CD14-positive monocyte (primary cell): ENCODE measurements at regions not wholly inside any gene's neighbourhood (a gene's known extent, or its start where the extent isn't known, plus 50 kb on each side); places are given as distances from the start of the nearest gene placed in this dataset.

ENCODE experiments used
- DNase-seq, 3 donors: peaks; one replicate each; pipeline ENCODE4 v3.0.0-alpha.2; 2011 to 2022
- H2AFZ ChIP-seq: 2 replicates; pipeline ENCODE4 v1.6.0; 2012; ENCODE audit warnings: mild to moderate bottlenecking, low read depth, low read length, inconsistent platforms; ENCODE audit not compliant: insufficient read depth, poor library complexity, severe bottlenecking
- H3K27ac ChIP-seq, 2 donors: 1 replicate in 1 of 2; 2 replicates in 1 of 2; pipeline ENCODE4 v1.5.1; 2012 to 2013; ENCODE audit warnings: low read length in 2 of 2, control low read depth in 1 of 2, inconsistent platforms in 1 of 2, low read depth in 1 of 2, mild to moderate bottlenecking in 1 of 2
- H3K27me3 ChIP-seq, 2 donors: one replicate each; pipeline versions ENCODE4 v1.6.0 to v1.6.1; 2011 to 2013; ENCODE audit warnings: low read length in 2 of 2; ENCODE audit not compliant: control insufficient read depth in 2 of 2, insufficient read depth in 2 of 2
- H3K36me3 ChIP-seq, 2 donors: replicated peaks in 1 of 2; 1 replicate in 1 of 2; 2 replicates in 1 of 2; pipeline versions ENCODE4 v1.5.1 to v1.6.1; 2012 to 2013; ENCODE audit warnings: low read length in 2 of 2, control low read depth in 1 of 2, inconsistent platforms in 1 of 2, mild to moderate bottlenecking in 1 of 2; ENCODE audit not compliant: insufficient read depth in 2 of 2, control insufficient read depth in 1 of 2
- H3K4me1 ChIP-seq, 2 donors: 1 replicate in 1 of 2; 2 replicates in 1 of 2; pipeline versions ENCODE4 v1.5.1 to v1.6.1; 2012 to 2013; ENCODE audit warnings: low read length in 2 of 2, control low read depth in 1 of 2, inconsistent platforms in 1 of 2, mild to moderate bottlenecking in 1 of 2, moderate library complexity in 1 of 2; ENCODE audit not compliant: insufficient read depth in 2 of 2, control insufficient read depth in 1 of 2
- H3K4me2 ChIP-seq: replicated peaks from 2 replicates; pipeline ENCODE3; 2012; ENCODE audit warnings: low read length, moderate library complexity, mild to moderate bottlenecking; ENCODE audit not compliant: poor library complexity, severe bottlenecking; ENCODE audit errors: extremely low read depth
- H3K4me3 ChIP-seq, 3 experiments: fragments of 200-600 bp in 1 of 3; sonication (generic) in 1 of 3; replicated peaks in 1 of 3; 1 replicate in 2 of 3; 2 replicates in 1 of 3; pipeline ENCODE4 v1.5.1; 2011 to 2013; ENCODE audit warnings: low read length in 3 of 3, mild to moderate bottlenecking in 3 of 3, control low read depth in 2 of 3, low read depth in 2 of 3, inconsistent platforms in 1 of 3, moderate library complexity in 1 of 3
- H3K79me2 ChIP-seq: 2 replicates; pipeline ENCODE4 v1.6.0; 2012; ENCODE audit warnings: mild to moderate bottlenecking, control low read depth, inconsistent platforms, low read length, moderate library complexity; ENCODE audit not compliant: insufficient read depth
- H3K9ac ChIP-seq: 2 replicates; pipeline ENCODE4 v1.6.0; 2017; ENCODE audit warnings: low read length, mild to moderate bottlenecking; ENCODE audit not compliant: insufficient read depth, poor library complexity, severe bottlenecking
- H3K9me3 ChIP-seq, 2 donors: replicated peaks in 1 of 2; 1 replicate in 1 of 2; 2 replicates in 1 of 2; pipeline versions ENCODE4 v1.5.1 to v1.6.1; 2012 to 2013; ENCODE audit warnings: low read length in 2 of 2, control low read depth in 1 of 2; ENCODE audit not compliant: control insufficient read depth in 1 of 2, insufficient read depth in 1 of 2
- H4K20me1 ChIP-seq: 2 replicates; pipeline ENCODE4 v1.6.0; 2012; ENCODE audit warnings: mild to moderate bottlenecking, low read length, control low read depth, moderate library complexity; ENCODE audit not compliant: insufficient read depth
- H3K27ac Mint-ChIP-seq, 7 donors: one replicate each; pipeline ENCODE4 v1.8.0; 2020; ENCODE audit warnings: mild to moderate bottlenecking in 7 of 7, mixed read lengths in 7 of 7, moderate library complexity in 6 of 7, inconsistent platforms in 2 of 7
- H3K27me3 Mint-ChIP-seq, 3 donors: one replicate each; pipeline ENCODE4 v1.8.0; 2021 to 2022; ENCODE audit warnings: low read depth in 3 of 3, mild to moderate bottlenecking in 3 of 3, mixed read lengths in 3 of 3, moderate library complexity in 3 of 3, inconsistent platforms in 1 of 3
- H3K36me3 Mint-ChIP-seq, 2 donors: one replicate each; pipeline ENCODE4 v1.8.0; 2020; ENCODE audit warnings: mixed read lengths in 2 of 2, inconsistent platforms in 1 of 2, mild to moderate bottlenecking in 1 of 2
- H3K4me1 Mint-ChIP-seq: one replicate; pipeline ENCODE4 v1.8.0; 2020; ENCODE audit warnings: mild to moderate bottlenecking, mixed read lengths
- H3K4me3 Mint-ChIP-seq, 2 donors: one replicate each; pipeline ENCODE4 v1.8.0; 2020; ENCODE audit warnings: mild to moderate bottlenecking in 2 of 2, mixed read lengths in 2 of 2, moderate library complexity in 1 of 2
- H3K9me3 Mint-ChIP-seq, 7 donors: one replicate each; pipeline ENCODE4 v1.8.0; 2020 to 2022; ENCODE audit warnings: mixed read lengths in 7 of 7, mild to moderate bottlenecking in 6 of 7, moderate library complexity in 6 of 7, inconsistent platforms in 2 of 7
- WGBS: methylation state at CpG from one replicate; pipeline ENCODE4 v1.1.5; 2013; ENCODE audit warnings: missing lambda C conversion rate; ENCODE audit not compliant: insufficient coverage; 5-methylcytosine and 5-hydroxymethylcytosine counted together
- intact Hi-C, 2 donors: fragments of 100-400 bp; cut with micrococcal nuclease; formaldehyde crosslinking; loops; one replicate each; pipeline versions ENCODE4 v1.15.0 to v1.15.1; 2023
- TF ChIP-seq, protein P1 (sequence below): fragments of 200-600 bp; IDR thresholded peaks from one replicate; pipeline ENCODE4 v1.8.0; 2022; ENCODE audit warnings: antibody characterized with exemption, mild to moderate bottlenecking

GRCh38 chr3:120544361-120544760, 51.8 kb upstream of the NDUFB4 start:
- Histone ChIP-seq H3K27me3 (no peaks in the 10 kb centered on the region), H3K4me1 (no peaks in the 10 kb centered on the region), H2AFZ (no peak overlapping the region), H3K4me2 (no peak overlapping the region), H3K9ac (no peak overlapping the region), H3K36me3 (no peaks in the 10 kb centered on the region), H4K20me1 (no peaks in the 10 kb centered on the region), H3K79me2 (no peaks in the 10 kb centered on the region), H3K9me3 (peaks cover 8 to 20% of the 10 kb centered on the region in 2 donors), H3K27ac (no peak overlapping the region), H3K4me3 (no peak overlapping the region)
- H3K36me3 Mint-ChIP-seq, result no peaks in the 10 kb centered on the region
- peaks cover 2 to 10% (median 5%) of the 10 kb centered on the region in 3 donors for H3K27me3 Mint-ChIP-seq
- TF ChIP-seq, protein P1, sequence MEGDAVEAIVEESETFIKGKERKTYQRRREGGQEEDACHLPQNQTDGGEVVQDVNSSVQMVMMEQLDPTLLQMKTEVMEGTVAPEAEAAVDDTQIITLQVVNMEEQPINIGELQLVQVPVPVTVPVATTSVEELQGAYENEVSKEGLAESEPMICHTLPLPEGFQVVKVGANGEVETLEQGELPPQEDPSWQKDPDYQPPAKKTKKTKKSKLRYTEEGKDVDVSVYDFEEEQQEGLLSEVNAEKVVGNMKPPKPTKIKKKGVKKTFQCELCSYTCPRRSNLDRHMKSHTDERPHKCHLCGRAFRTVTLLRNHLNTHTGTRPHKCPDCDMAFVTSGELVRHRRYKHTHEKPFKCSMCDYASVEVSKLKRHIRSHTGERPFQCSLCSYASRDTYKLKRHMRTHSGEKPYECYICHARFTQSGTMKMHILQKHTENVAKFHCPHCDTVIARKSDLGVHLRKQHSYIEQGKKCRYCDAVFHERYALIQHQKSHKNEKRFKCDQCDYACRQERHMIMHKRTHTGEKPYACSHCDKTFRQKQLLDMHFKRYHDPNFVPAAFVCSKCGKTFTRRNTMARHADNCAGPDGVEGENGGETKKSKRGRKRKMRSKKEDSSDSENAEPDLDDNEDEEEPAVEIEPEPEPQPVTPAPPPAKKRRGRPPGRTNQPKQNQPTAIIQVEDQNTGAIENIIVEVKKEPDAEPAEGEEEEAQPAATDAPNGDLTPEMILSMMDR, result no peak
- H3K4me1 Mint-ChIP-seq, result no peaks in the 10 kb centered on the region
- H3K4me3 Mint-ChIP-seq, result no peak overlapping the region
- DNase-seq, result no peak
- 93% methylated on average over 1 of the region's 2 CpGs for WGBS
- H3K9me3 Mint-ChIP-seq, result peaks cover 16 to 36% (median 26%) of the 10 kb centered on the region in 7 donors
- H3K27ac Mint-ChIP-seq, result no peak overlapping the region
- intact Hi-C loops, result loop anchor here in 1 of 2 donors (10.0 kb wide), 1 partner anchor 1140 kb away; no protein-coding TSS in a partner anchor

DNA sequence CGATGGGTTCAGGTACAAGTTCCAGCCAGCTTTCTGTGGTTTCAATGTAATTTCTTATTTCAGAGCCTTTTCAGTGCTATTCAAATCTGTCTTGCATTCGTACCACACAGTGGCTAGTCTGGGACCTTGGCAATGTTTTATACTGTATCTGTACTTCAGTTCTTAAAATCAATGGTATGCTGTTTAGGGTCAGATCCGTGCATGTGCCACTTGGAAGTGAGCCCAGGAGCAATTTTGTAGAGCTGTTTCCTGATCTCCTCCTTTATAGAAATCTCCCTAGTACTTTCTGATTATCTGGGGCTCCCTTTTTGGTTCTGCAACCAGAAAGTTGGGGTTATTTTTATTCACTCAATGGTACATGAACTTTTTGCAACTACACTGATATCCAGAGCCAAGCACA, 59.5 kb upstream of the NDUFB4 start:
- TF ChIP-seq, protein P1, result no peak
- Histone ChIP-seq H3K27me3 (no peaks in the 10 kb centered on the region), H4K20me1 (no peaks in the 10 kb centered on the region), H3K27ac (no peak overlapping the region), H3K9ac (no peak overlapping the region), H3K36me3 (no peaks in the 10 kb centered on the region), H3K4me1 (no peaks in the 10 kb centered on the region), H3K79me2 (no peaks in the 10 kb centered on the region), H3K4me2 (no peak overlapping the region), H2AFZ (no peak overlapping the region), H3K4me3 (no peak overlapping the region), H3K9me3 (peaks cover 0 to 11% of the 10 kb centered on the region in 2 donors)
- 100% methylated on average over 1 of the region's 3 CpGs for WGBS
- Mint-ChIP-seq H3K27me3 (peaks cover 4 to 5% (median 5%) of the 10 kb centered on the region in 3 donors), H3K36me3 (no peaks in the 10 kb centered on the region), H3K4me1 (no peaks in the 10 kb centered on the region), H3K9me3 (peaks cover 19 to 42% (median 25%) of the 10 kb centered on the region in 7 donors), H3K27ac (no peak overlapping the region), H3K4me3 (no peak overlapping the region)
- intact Hi-C loops, result no loop called here
- no peak for DNase-seq
